HG02678 (cell line): ENCODE measurements at regions not wholly inside any gene's neighbourhood (a gene's known extent, or its start where the extent isn't known, plus 50 kb on each side); places are given as distances from the start of the nearest gene placed in this dataset.
A peak's percentile ranks its signal among the peaks of the same experiment; 100 is the strongest.
"Not testable (repeated sequence)": the region's sequence is repeated elsewhere in the genome, so short reads cannot be mapped to it uniquely, and the experiment has no call there.

Experiments used
- ATAC-seq: cut with Tn5 transposase; IDR thresholded peaks from one replicate; pipeline ENCODE4 v1.9.1; 2021; ENCODE audit warnings: mild to moderate bottlenecking, moderate library complexity; ENCODE audit not compliant: unreplicated experiment

- no peak for ATAC-seq
These were observed 171.9 kb upstream of the PGRMC2 start for GRCh38 chr4:128459547-128459946.

GRCh38 chr4:128458816-128459215, 171.2 kb upstream of the PGRMC2 start:
- ATAC-seq, result no peak

- ATAC-seq, result no peak
These were observed 170.1 kb upstream of the PGRMC2 start for GRCh38 chr4:128457726-128458125.

- no peak for ATAC-seq
These were observed 168.6 kb upstream of the PGRMC2 start for GRCh38 chr4:128456171-128456570.

- ATAC-seq, result no peak
These were observed 167.9 kb upstream of the PGRMC2 start for GRCh38 chr4:128455480-128455879.

- no peak for ATAC-seq
These were observed 167.3 kb upstream of the PGRMC2 start for GRCh38 chr4:128454881-128455280.

GRCh38 chr4:128454281-128454871, 166.8 kb upstream of the PGRMC2 start:
- ATAC-seq, result peak; percentile 100

GRCh38 chr4:128452415-128452814, 164.8 kb upstream of the PGRMC2 start:
- no peak for ATAC-seq

- no peak for ATAC-seq
These were observed 163.8 kb upstream of the PGRMC2 start for GRCh38 chr4:128451270-128451905.

GRCh38 chr4:128450326-128451120, 162.9 kb upstream of the PGRMC2 start:
- ATAC-seq, result no peak

GRCh38 chr4:128449251-128449650, 161.6 kb upstream of the PGRMC2 start:
- no peak for ATAC-seq

GRCh38 chr4:128444544-128445302, 157.1 kb upstream of the PGRMC2 start:
- ATAC-seq, result no peak

- ATAC-seq, result no peak
These were observed 153.3 kb upstream of the PGRMC2 start for GRCh38 chr4:128440923-128441322.

- not testable (repeated sequence) for ATAC-seq
These were observed 149.4 kb upstream of the PGRMC2 start for GRCh38 chr4:128437023-128437422.

- not testable (repeated sequence) for ATAC-seq
These were observed 141.5 kb upstream of the PGRMC2 start for GRCh38 chr4:128429023-128429613.

GRCh38 chr4:128428397-128428796, 140.8 kb upstream of the PGRMC2 start:
- ATAC-seq, result no peak

- ATAC-seq, result no peak
These were observed 140.3 kb upstream of the PGRMC2 start for GRCh38 chr4:128427832-128428366.

- ATAC-seq, result no peak
These were observed 137.2 kb upstream of the PGRMC2 start for GRCh38 chr4:128424527-128425497.

- ATAC-seq, result peak; percentile 85
These were observed 134.7 kb upstream of the PGRMC2 start for GRCh38 chr4:128422296-128422695.
